ENCODE measurements at regions not wholly inside any gene's neighbourhood (a gene's known extent, or its start where the extent isn't known, plus 50 kb on each side); places are given as distances from the start of the nearest gene placed in this dataset.

DNA sequence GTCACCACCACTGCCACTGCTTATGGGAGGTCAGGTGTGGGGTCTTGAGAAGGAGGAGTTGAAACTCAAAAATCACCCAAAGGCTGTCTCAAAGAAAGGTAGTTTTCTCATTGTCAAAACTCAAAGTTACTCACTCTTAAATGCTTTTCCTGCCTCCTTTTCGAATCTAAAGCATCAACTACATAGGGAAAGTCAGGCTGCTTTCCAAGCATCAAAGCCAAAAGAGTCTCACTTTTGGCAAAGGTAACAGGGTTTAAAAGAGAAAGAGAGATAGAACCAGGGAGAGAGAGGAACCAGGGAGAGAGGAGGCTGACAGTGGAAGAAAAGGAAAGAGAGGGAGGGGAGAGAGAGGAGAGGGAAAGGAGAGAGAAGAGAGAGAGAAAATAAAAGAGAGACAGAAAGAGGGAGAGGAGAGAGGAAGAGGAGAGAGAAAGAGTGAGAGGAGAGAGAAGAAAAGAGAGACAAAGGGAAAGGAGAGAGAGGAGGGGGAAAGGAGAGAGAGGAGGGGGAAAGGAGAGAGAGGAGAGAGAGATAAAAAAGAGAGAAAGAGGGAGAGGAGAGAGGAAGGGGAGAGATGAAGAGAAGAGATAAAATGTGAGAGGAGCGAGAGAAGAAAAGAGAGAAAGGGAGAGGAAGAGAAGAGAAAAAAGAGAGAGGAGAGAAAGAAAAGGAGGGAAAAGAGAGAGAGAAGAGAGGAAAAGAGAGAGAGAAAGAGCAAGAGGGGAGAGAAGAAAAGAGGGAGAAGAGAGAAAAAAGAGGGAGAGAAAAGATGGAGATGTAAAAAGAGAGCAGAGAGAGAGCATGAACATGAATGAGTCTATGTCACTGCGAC, 262.0 kb upstream of the TSHZ3 start:
- no peak for TF ChIP-seq TEAD4 (IDR thresholded peaks at IDR 0.05)
- no peak for TF ChIP-seq TCF12 (IDR thresholded peaks at IDR 0.05; ENCODE audit: low read depth)
- TF ChIP-seq EGR1 (IDR thresholded peaks at IDR 0.05), result no peak
- no peak for TF ChIP-seq CREB1 (IDR thresholded peaks at IDR 0.05; ENCODE audit: low read depth)
- no peak for TF ChIP-seq RAD21 (IDR thresholded peaks at IDR 0.05; ENCODE audit: low read depth)
- TF ChIP-seq, protein P1, sequence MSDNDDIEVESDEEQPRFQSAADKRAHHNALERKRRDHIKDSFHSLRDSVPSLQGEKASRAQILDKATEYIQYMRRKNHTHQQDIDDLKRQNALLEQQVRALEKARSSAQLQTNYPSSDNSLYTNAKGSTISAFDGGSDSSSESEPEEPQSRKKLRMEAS (IDR thresholded peaks at IDR 0.05), result no peak
- TF ChIP-seq FOXM1 (IDR thresholded peaks at IDR 0.05; ENCODE audit: borderline replicate concordance, low read depth), result no peak
- TF ChIP-seq EP300 (IDR thresholded peaks at IDR 0.05; ENCODE audit: borderline replicate concordance), result no peak

Measured in Ishikawa (cell line).